HG03354 (cell line): ENCODE measurements at regions not wholly inside any gene's neighbourhood (a gene's known extent, or its start where the extent isn't known, plus 50 kb on each side); places are given as distances from the start of the nearest gene placed in this dataset.
"Not testable (repeated sequence)": the region's sequence is repeated elsewhere in the genome, so short reads cannot be mapped to it uniquely, and the experiment has no call there.

Experiments used
- ATAC-seq: cut with Tn5 transposase; IDR thresholded peaks from one replicate; pipeline ENCODE4 v1.9.1; 2021; ENCODE audit warnings: mild to moderate bottlenecking; ENCODE audit not compliant: unreplicated experiment, poor library complexity, severe bottlenecking

GRCh38 chr5:156182174-156182967 is 144.6 kb upstream of the SGCD start:
- no peak for ATAC-seq

GRCh38 chr5:156186760-156187159 is 140.2 kb upstream of the SGCD start:
- no peak for ATAC-seq

- ATAC-seq, result no peak
Measured at GRCh38 chr5:156188016-156188415, 138.9 kb upstream of the SGCD start.

GRCh38 chr5:156189628-156190027 is 137.3 kb upstream of the SGCD start:
- no peak for ATAC-seq

- ATAC-seq, result no peak
Measured at GRCh38 chr5:156191547-156191946, 135.4 kb upstream of the SGCD start.

- no peak for ATAC-seq
Measured at GRCh38 chr5:156197042-156197635, 129.8 kb upstream of the SGCD start.

GRCh38 chr5:156199045-156199444 is 127.9 kb upstream of the SGCD start:
- ATAC-seq, result no peak

- ATAC-seq, result no peak
Measured at GRCh38 chr5:156200938-156201787, 125.8 kb upstream of the SGCD start.

- ATAC-seq, result no peak
Measured at GRCh38 chr5:156201788-156202403, 125.1 kb upstream of the SGCD start.

GRCh38 chr5:156208271-156208670 is 118.7 kb upstream of the SGCD start:
- ATAC-seq, result no peak

- no peak for ATAC-seq
Measured at GRCh38 chr5:156218367-156219158, 108.4 kb upstream of the SGCD start.

GRCh38 chr5:156219483-156220005 is 107.4 kb upstream of the SGCD start:
- ATAC-seq, result no peak

GRCh38 chr5:156221816-156222215 is 105.1 kb upstream of the SGCD start:
- no peak for ATAC-seq

GRCh38 chr5:156223547-156223946 is 103.4 kb upstream of the SGCD start:
- no peak for ATAC-seq

GRCh38 chr5:156226485-156226884 is 100.5 kb upstream of the SGCD start:
- ATAC-seq, result not testable (repeated sequence)

- ATAC-seq, result no peak
Measured at GRCh38 chr5:156230887-156231286, 96.1 kb upstream of the SGCD start.

GRCh38 chr5:156232251-156232869 is 94.6 kb upstream of the SGCD start:
- no peak for ATAC-seq

- ATAC-seq, result no peak
Measured at GRCh38 chr5:156237361-156237760, 89.6 kb upstream of the SGCD start.

- ATAC-seq, result no peak
Measured at GRCh38 chr5:156239800-156240199, 87.2 kb upstream of the SGCD start.
